ENCODE measurements at regions not wholly inside any gene's neighbourhood (a gene's known extent, or its start where the extent isn't known, plus 50 kb on each side); places are given as distances from the start of the nearest gene placed in this dataset.
"Not testable (repeated sequence)": the region's sequence is repeated elsewhere in the genome, so short reads cannot be mapped to it uniquely, and the experiment has no call there.

- DNase-seq (ENCODE audit: low read depth in 2 of 2): no peak
- no peak overlapping the region for H3K4me3 ChIP-seq (replicated peaks in 1 of 2; ENCODE audit: low read depth in 2 of 2, low read length in 2 of 2)
- TF ChIP-seq CTCF (IDR thresholded peaks at IDR 0.05; ENCODE audit: low read depth, low read length): no peak
Measured at GRCh38 chr2:184040230-184040629, 558.1 kb upstream of the ZNF804A start.

- TF ChIP-seq CTCF (IDR thresholded peaks at IDR 0.05; ENCODE audit: low read depth, low read length): no peak
- peak in 1 of 2 donors; percentile 17 for DNase-seq (ENCODE audit: low read depth in 2 of 2)
- H3K4me3 ChIP-seq (replicated peaks in 1 of 2; ENCODE audit: low read depth in 2 of 2, low read length in 2 of 2): no peak overlapping the region
Measured at GRCh38 chr2:184041077-184041476, 557.3 kb upstream of the ZNF804A start.

GRCh38 chr2:184041777-184042176, 556.6 kb upstream of the ZNF804A start:
- no peak for DNase-seq (ENCODE audit: low read depth in 2 of 2)
- no peak for TF ChIP-seq CTCF (IDR thresholded peaks at IDR 0.05; ENCODE audit: low read depth, low read length)
- no peak overlapping the region for H3K4me3 ChIP-seq (replicated peaks in 1 of 2; ENCODE audit: low read depth in 2 of 2, low read length in 2 of 2)

- H3K4me3 ChIP-seq (replicated peaks in 1 of 2; ENCODE audit: low read depth in 2 of 2, low read length in 2 of 2): no peak overlapping the region
- peak in 1 of 2 donors; percentile 5 for DNase-seq (ENCODE audit: low read depth in 2 of 2)
- no peak for TF ChIP-seq CTCF (IDR thresholded peaks at IDR 0.05; ENCODE audit: low read depth, low read length)
Measured at GRCh38 chr2:184047536-184047935, 550.8 kb upstream of the ZNF804A start.

- no peak for TF ChIP-seq CTCF (IDR thresholded peaks at IDR 0.05; ENCODE audit: low read depth, low read length)
- no peak for DNase-seq (ENCODE audit: low read depth in 2 of 2)
- H3K4me3 ChIP-seq (replicated peaks in 1 of 2; ENCODE audit: low read depth in 2 of 2, low read length in 2 of 2): no peak overlapping the region
Measured at GRCh38 chr2:184049566-184049965, 548.8 kb upstream of the ZNF804A start.

- TF ChIP-seq CTCF (IDR thresholded peaks at IDR 0.05; ENCODE audit: low read depth, low read length): no peak
- DNase-seq (ENCODE audit: low read depth in 2 of 2): no peak
Measured at GRCh38 chr2:184053326-184053725, 545.0 kb upstream of the ZNF804A start.

GRCh38 chr2:184054419-184054818, 543.9 kb upstream of the ZNF804A start:
- not testable (repeated sequence) for H3K4me3 ChIP-seq (replicated peaks in 1 of 2; ENCODE audit: low read depth in 2 of 2, low read length in 2 of 2); DNase-seq (ENCODE audit: low read depth in 2 of 2)

More at GRCh38 chr2:184053326-184053725, 545.0 kb upstream of the ZNF804A start:
- H3K4me3 ChIP-seq (replicated peaks in 1 of 2; ENCODE audit: low read depth in 2 of 2, low read length in 2 of 2): no peak overlapping the region
